ENCODE measurements at regions not wholly inside any gene's neighbourhood (a gene's known extent, or its start where the extent isn't known, plus 50 kb on each side); places are given as distances from the start of the nearest gene placed in this dataset.

DNA sequence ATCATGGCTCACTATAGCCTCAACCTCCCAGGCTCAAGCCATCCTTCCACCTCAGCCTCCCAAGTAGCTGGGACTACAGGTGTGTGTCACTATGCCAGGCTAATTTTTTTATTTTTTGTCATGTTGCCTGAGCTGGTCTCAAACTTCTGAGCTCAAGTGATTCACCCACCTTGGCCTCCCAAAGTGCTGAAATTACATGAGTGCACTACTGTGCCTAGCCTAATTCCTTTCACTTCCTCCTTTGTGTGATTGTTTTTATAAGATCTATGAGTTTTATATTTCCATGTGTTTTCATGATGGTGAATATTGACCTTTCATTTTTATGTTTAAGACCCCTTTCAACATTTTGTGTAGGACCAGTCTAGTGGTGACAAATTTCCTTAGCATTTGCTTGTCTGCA lies 55.2 kb upstream of the IL12B start:
- no peak for DNase-seq

GRCh38 chr5:159386028-159386711 lies 55.9 kb upstream of the IL12B start:
- DNase-seq, result no peak

- DNase-seq, result no peak
These were observed 62.6 kb upstream of the IL12B start for GRCh38 chr5:159392871-159393270.

DNA sequence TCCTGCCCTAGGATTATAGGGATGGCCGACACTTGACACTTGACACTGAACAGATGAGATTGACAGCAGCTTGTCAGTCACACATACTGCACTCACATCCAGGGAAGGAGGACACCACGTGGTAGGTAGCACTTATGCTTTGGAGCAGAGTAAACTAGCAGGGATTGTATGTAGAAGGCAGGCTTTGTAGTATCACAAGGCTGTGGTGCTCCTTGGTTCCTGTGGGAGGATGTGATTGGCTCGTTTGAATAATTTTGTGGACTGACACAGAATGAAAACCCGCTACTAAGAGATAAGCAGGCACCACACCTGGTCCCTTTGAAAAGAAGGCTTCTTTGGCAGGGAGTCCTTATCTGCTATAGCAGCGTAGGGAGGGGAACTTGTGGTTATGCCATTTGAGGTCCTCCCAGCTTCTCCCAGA lies 63.6 kb upstream of the IL12B start:
- DNase-seq, result no peak

DNA sequence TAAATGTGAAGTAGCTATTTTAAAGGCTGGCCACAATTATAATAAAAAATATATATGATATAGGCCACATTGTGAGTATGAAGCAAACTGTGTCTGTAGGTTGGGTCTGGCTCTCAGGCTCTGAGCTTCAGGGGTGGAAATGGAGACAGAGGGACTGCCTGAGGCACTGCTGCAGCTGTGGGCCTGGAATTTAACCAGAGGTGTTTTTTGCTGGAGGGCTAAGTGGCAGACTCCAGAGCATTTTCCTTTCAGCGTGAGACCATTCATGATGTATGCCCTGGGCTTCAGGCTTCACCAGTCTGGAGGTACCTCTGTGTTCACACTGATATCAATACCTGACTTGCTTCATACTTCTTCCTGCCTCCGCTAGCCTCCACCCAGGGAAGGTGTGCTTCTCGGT lies 64.9 kb upstream of the IL12B start:
- DNase-seq, result no peak

DNA sequence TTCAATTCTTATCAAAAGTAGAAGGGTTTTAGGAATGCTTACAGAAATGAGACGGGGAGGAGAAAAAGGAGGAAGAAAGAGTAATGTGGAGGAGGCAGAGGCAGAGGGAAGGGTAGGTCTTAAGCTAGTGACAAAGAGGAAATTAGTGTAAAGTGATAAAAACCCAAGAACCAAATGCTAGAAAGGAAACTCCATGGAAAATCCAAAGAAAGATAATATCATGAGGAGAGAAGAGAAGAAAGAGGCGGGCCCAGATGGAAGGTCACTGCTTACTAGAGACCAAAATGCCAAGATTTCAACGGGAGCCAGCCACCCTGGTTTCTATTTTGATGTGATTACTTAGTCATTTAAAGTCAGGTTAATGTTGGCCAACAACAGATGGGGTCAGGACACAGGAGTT lies 68.6 kb upstream of the IL12B start:
- DNase-seq, result no peak

- DNase-seq, result no peak
These were observed 70.2 kb upstream of the IL12B start for GRCh38 chr5:159400476-159400875.

GRCh38 chr5:159402311-159402710 lies 72.0 kb upstream of the IL12B start:
- DNase-seq, result no peak

DNA sequence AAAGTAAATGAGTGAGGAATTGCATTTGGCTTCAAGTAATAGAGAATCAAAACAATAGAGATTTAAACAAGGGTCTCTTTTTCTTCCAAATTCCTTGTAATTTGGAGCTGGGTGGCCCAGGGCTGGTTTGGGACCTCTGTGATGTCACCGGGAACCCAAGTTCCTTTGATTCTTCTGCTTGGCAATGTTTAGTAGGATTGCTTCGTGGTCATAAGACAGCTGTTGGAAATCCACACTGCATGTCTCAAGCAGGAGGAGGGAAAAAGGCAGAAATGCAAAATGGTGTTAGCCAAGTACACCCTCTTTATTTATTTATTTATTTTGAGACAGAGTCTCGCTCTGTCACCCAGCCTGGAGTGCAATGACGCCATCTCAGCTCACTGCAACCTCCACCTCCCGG lies 72.6 kb upstream of the IL12B start:
- DNase-seq, result no peak

DNA sequence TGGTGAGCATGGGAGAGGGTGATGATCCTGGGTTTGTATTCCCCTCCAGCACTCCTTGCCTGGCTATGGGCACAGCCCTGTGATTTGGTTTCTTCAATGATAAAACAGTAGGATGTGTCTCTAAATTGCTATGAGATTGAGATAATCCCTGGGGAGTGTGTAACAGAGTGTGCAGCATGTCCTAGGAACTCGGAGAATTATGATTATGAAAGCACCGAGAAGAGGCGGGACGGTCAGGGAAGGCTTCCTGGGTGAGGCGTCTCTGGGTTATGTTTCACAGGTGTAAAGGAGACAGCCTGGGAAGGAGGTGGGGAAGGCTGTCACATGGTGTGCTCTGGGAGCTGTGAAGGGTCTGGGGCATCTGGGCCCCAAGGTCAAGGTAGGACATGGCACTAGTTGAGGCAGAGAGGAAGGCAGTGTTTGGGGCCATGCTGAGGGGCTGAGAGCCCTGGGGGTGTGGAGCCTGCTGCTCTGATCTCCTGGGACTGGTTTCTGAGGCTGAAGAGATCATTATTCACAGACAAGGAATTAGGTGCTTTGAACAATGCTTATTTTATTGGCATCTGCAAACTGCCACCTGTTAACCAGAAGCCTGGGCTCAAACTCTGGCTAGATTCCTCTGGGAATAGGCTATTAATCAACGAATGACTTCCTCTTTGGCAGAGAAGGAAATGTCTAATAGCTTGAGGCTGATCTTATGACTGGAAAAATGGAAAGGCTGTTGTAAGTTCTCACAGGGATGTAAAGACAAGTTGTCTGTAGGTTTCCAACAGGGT lies 73.8 kb upstream of the IL12B start:
- no peak for DNase-seq

GRCh38 chr5:159405611-159406031 lies 75.3 kb upstream of the IL12B start:
- DNase-seq, result no peak

DNA sequence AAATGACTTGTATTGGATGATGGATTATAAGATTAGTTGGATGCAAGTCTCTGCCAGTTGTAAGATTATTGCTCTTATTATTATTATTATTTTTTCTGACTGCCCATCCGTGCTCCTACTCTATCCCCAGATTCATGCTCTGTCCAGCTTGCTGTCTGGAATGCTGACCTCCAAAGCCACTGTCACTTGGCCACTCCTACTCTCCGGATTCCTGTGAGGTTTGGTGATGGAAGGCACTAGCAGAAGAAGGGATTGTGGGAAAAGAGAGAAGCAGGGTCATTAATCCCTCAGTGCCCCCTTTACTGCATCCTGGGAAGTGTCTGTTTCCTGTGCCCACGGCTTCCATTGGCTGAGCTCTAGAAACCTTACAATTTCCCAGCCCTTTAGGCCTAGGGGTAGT lies 76.3 kb upstream of the IL12B start:
- DNase-seq, result no peak

DNA sequence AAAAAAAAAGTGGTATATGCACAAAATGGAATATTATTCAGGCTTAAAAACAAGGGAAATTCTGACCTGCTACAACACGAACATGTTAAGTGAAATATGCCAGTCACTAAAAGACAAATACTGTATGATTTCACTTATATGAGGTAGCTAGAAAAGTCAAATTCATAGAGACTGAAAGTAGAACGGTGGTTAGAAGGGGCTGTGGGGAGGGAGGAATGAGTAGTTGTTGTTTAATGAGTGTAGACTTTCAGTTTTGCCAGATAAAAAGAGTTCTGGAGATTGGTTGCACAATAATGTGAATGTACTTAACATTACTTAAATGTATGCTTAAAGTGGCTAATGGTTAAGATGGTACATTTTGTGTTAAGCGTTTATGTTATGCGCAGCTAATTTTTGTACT lies 79.5 kb upstream of the IL12B start:
- no peak for DNase-seq

DNA sequence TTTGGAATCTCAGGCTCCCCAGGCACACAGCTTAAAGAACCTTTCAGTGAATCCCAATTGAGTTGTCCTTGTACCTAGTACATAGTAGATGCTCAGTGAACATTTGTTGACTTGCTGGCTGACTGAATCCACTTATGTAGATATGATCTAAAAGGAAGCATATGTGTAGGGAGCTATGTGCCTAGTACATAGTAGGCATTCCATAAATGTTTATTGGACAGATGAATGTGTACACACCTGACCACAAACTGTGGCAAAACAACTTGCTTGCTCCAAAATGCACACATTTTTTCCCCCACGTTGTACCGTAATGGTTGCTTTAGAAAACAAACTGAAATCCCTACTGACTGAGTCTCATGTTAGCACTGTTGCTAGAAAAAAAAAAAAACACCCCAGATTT lies 80.2 kb upstream of the IL12B start:
- no peak for DNase-seq

- DNase-seq, result no peak
These were observed 80.8 kb upstream of the IL12B start for GRCh38 chr5:159411115-159411514.

DNA sequence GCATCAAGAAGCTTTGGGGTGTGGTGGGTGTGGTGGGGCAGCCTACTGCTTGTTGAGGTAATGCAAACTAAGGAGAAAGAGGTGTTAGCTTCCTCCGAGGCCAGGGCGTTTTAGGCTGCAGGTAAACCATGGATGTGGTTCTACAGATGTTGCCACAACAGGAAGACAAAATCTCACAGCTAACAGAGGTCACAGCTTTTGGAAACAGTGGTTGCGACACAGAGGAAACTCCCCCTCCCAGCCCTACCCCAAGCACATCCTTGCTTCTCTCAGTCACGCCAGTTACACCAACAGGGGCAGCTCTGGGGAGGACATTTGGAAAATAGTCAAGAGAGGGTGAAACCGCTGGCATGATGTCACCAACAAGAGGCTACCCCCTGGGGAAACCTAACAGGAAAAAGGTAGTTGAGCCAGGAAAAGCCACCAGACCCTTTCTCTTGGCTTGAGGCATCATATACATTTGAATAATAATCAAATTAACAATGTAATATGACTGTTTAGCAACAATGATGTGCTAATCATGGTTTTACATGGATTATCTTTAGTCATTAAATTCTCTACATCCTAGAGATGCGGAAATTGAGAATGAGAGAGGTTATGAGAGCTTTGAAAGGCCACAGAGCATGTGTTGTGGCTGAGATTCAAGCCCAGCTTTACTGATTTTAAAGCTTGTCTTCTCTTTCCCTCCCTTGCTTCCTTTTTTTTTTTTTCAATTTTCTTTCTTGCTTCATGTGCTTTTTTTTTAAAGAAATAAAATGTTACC lies 82.2 kb upstream of the IL12B start:
- no peak for DNase-seq

GRCh38 chr5:159414021-159414420 lies 83.7 kb upstream of the IL12B start:
- no peak for DNase-seq

DNA sequence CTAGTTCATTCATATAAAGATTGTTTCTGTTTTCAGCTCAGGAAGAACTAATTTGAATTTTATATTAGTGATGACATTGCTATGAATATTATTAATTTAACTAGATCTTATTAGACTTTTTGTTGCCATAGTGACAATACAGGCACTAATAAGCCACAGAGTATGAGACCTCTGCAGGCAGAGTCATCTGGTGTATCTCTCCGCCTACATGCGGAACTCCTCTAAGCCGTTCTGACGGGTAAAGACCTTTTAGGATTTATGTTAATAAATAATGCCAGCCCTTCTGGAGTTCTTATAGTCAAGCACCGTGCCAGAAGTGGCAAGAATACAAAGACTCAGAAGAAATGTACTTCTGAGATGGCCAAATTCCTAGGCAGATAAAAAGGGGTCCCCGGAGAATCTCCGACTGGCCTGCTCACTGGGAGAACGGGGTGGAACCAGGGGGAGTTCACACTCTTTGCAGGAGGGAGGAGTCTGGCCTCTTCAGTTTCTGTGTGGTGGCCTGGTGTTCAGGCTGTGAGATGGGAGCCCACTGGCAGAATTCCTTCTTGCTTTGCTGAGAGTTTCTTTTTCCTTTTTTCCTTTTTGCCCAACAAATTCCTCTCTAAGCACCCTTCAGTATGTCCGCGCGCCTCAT lies 85.1 kb upstream of the IL12B start:
- no peak for DNase-seq

DNA sequence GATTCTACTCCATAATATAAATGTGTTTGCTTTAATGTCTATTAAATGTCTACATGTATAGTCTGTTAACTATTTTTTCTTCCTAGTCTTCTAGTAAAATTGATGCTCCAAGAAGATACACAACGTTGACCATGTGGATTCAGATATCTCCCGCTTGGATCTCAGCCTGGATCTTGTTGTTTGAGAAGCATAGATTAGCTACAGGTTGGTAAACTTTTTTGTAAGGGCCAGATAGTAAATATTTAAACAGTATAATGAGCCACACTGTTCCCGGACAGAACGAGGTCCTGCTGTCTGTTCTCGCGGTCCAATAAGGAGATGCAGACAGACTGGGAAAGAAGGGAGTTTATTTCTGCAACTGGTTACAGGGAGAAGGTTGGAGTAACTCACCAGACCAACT lies 86.2 kb upstream of the IL12B start:
- no peak for DNase-seq

DNA sequence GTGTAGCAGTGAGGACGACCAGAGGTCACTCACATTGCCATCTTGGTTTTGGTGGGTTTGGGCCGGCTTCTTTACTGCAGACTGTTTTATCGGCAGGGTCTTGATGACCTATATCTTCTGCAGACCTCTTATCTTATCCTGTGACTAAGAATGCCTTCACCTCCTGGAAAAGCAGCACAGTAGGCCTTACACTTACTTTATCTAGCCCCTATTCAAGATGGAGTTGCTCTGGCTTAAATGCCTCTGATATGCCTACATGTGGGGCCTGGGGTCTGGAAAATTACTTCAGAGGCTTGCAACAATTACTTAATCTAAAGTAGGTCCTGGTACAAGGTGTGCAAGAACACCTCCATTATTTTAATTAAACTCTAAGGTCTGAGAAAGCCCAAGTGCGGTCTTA lies 86.9 kb upstream of the IL12B start:
- no peak for DNase-seq

GRCh38 chr5:159419576-159419975 lies 89.3 kb upstream of the IL12B start:
- DNase-seq, result no peak

GRCh38 chr5:159420940-159421339 lies 90.7 kb upstream of the IL12B start:
- no peak for DNase-seq

- no peak for DNase-seq
These were observed 92.1 kb upstream of the IL12B start for GRCh38 chr5:159422361-159422760.

DNA sequence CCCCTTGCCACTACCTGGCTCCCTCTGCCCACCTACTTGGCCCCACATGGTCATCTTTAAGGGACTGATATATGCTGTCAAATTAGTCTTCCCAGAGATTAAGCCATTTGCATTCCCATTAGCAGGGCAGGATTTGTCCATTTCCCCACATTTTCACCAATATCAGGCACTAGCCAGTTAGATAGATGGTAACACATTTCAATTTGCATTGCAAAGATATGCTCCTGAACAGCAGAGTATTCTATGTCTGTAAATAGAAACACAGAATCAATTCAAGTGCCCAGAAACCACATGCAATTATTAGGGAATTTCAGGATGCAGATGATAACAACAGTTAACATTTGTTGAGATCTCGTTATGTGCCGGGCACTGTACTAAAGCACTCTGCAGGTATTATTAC lies 92.6 kb upstream of the IL12B start:
- no peak for DNase-seq

Measured in NCI-H774 (cell line).